Prostate gland (tissue), 2 donors: ENCODE measurements at regions not wholly inside any gene's neighbourhood (a gene's known extent, or its start where the extent isn't known, plus 50 kb on each side); places are given as distances from the start of the nearest gene placed in this dataset.

ENCODE experiments used
- POLR2A ChIP-seq: fragments of 450-650 bp; IDR thresholded peaks from one replicate; pipeline ENCODE4 v1.6.1; 2016; ENCODE audit warnings: antibody characterized with exemption, mild to moderate bottlenecking
- TF ChIP-seq, protein P1 (sequence below), 4 experiments: fragments of 200-600 bp in 2 of 4; fragments of 450-650 bp in 2 of 4; sonication (generic) in 2 of 4; IDR thresholded peaks; 1 replicate in 3 of 4; 2 replicates in 1 of 4; pipeline ENCODE4 v1.5.1; 2016 to 2019; ENCODE audit warnings: antibody characterized with exemption in 4 of 4, mild to moderate bottlenecking in 2 of 4, moderate library complexity in 2 of 4

DNA sequence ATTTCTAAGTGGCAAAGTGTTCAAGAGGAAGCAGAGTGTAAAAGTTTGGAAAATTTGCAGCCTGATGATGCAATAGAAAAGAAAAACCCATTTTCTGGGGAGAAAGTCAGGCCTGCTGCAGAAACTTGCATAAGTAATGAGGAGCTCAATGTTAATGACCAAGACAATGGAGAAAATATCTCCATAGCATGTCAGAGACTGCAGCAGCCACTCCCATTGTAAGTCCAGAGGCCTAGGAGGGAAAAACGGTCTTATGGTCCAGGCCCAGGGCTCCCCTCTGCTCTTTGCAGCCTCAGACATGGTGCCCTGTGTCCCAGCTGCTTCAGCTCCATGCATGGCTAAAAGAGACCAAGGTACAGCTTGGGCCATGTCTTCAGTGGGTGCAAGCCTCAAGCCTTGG, 96.6 kb upstream of the GMNC start:
- TF ChIP-seq POLR2A, result no peak
- TF ChIP-seq, protein P1, sequence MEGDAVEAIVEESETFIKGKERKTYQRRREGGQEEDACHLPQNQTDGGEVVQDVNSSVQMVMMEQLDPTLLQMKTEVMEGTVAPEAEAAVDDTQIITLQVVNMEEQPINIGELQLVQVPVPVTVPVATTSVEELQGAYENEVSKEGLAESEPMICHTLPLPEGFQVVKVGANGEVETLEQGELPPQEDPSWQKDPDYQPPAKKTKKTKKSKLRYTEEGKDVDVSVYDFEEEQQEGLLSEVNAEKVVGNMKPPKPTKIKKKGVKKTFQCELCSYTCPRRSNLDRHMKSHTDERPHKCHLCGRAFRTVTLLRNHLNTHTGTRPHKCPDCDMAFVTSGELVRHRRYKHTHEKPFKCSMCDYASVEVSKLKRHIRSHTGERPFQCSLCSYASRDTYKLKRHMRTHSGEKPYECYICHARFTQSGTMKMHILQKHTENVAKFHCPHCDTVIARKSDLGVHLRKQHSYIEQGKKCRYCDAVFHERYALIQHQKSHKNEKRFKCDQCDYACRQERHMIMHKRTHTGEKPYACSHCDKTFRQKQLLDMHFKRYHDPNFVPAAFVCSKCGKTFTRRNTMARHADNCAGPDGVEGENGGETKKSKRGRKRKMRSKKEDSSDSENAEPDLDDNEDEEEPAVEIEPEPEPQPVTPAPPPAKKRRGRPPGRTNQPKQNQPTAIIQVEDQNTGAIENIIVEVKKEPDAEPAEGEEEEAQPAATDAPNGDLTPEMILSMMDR (IDR thresholded peaks at IDR 0.05), result no peak
